ENCODE measurements at regions not wholly inside any gene's neighbourhood (a gene's known extent, or its start where the extent isn't known, plus 50 kb on each side); places are given as distances from the start of the nearest gene placed in this dataset.
"Not testable (repeated sequence)": the region's sequence is repeated elsewhere in the genome, so short reads cannot be mapped to it uniquely, and the experiment has no call there.

- no peak for DNase-seq (ENCODE audit: low read depth in 3 of 3, low spot score in 1 of 3)
Observed at GRCh38 chr3:176219970-176220369, 977.3 kb downstream of the TBL1XR1 start.

- no peak for DNase-seq (ENCODE audit: low read depth in 3 of 3, low spot score in 1 of 3)
Observed at GRCh38 chr3:176214758-176215157, 982.5 kb downstream of the TBL1XR1 start.

GRCh38 chr3:176213314-176213713 lies 984.0 kb downstream of the TBL1XR1 start:
- DNase-seq (ENCODE audit: low read depth in 3 of 3, low spot score in 1 of 3) = not testable (repeated sequence)

GRCh38 chr3:176208915-176209314 lies 988.4 kb downstream of the TBL1XR1 start:
- no peak for DNase-seq (ENCODE audit: low read depth in 3 of 3, low spot score in 1 of 3)

- DNase-seq (ENCODE audit: low read depth in 3 of 3, low spot score in 1 of 3) = no peak
Observed at GRCh38 chr3:176208283-176208682, 989.0 kb downstream of the TBL1XR1 start.

- DNase-seq (ENCODE audit: low read depth in 3 of 3, low spot score in 1 of 3) = no peak
Observed at GRCh38 chr3:176206809-176207208, 990.5 kb downstream of the TBL1XR1 start.

GRCh38 chr3:176202652-176203051 lies 994.6 kb downstream of the TBL1XR1 start:
- DNase-seq (ENCODE audit: low read depth in 3 of 3, low spot score in 1 of 3) = no peak

GRCh38 chr3:176193032-176193730 lies 1004.1 kb downstream of the TBL1XR1 start:
- no peak for DNase-seq (ENCODE audit: low read depth in 3 of 3, low spot score in 1 of 3)

GRCh38 chr3:176190755-176191154 lies 1006.5 kb downstream of the TBL1XR1 start:
- no peak for DNase-seq (ENCODE audit: low read depth in 3 of 3, low spot score in 1 of 3)

- DNase-seq (ENCODE audit: low read depth in 3 of 3, low spot score in 1 of 3) = no peak
Observed at GRCh38 chr3:176183181-176183580, 1014.1 kb downstream of the TBL1XR1 start.

GRCh38 chr3:176174060-176174459 lies 1023.2 kb downstream of the TBL1XR1 start:
- DNase-seq (ENCODE audit: low read depth in 3 of 3, low spot score in 1 of 3) = no peak

GRCh38 chr3:176172492-176172891 lies 1024.8 kb downstream of the TBL1XR1 start:
- DNase-seq (ENCODE audit: low read depth in 3 of 3, low spot score in 1 of 3) = no peak

GRCh38 chr3:176167272-176167671 lies 1030.0 kb downstream of the TBL1XR1 start:
- no peak for DNase-seq (ENCODE audit: low read depth in 3 of 3, low spot score in 1 of 3)

GRCh38 chr3:176160997-176161396 lies 1036.3 kb downstream of the TBL1XR1 start:
- no peak for DNase-seq (ENCODE audit: low read depth in 3 of 3, low spot score in 1 of 3)

GRCh38 chr3:176159796-176160195 lies 1037.5 kb downstream of the TBL1XR1 start:
- DNase-seq (ENCODE audit: low read depth in 3 of 3, low spot score in 1 of 3) = no peak

GRCh38 chr3:176155012-176155411 lies 1042.3 kb downstream of the TBL1XR1 start:
- DNase-seq (ENCODE audit: low read depth in 3 of 3, low spot score in 1 of 3) = no peak

- DNase-seq (ENCODE audit: low read depth in 3 of 3, low spot score in 1 of 3) = no peak
Observed at GRCh38 chr3:176149567-176149966, 1047.7 kb downstream of the TBL1XR1 start.

GRCh38 chr3:176147251-176147650 lies 1050.0 kb downstream of the TBL1XR1 start:
- no peak for DNase-seq (ENCODE audit: low read depth in 3 of 3, low spot score in 1 of 3)

GRCh38 chr3:176141837-176142236 lies 1055.4 kb downstream of the TBL1XR1 start:
- DNase-seq (ENCODE audit: low read depth in 3 of 3, low spot score in 1 of 3) = no peak

- no peak for DNase-seq (ENCODE audit: low read depth in 3 of 3, low spot score in 1 of 3)
Observed at GRCh38 chr3:176120507-176120906, 1076.8 kb downstream of the TBL1XR1 start.

GRCh38 chr3:176119826-176120225 lies 1077.5 kb downstream of the TBL1XR1 start:
- no peak for DNase-seq (ENCODE audit: low read depth in 3 of 3, low spot score in 1 of 3)

- no peak for DNase-seq (ENCODE audit: low read depth in 3 of 3, low spot score in 1 of 3)
Observed at GRCh38 chr3:176106380-176106779, 1090.9 kb downstream of the TBL1XR1 start.

GRCh38 chr3:176097027-176097426 lies 1100.3 kb downstream of the TBL1XR1 start:
- no peak for DNase-seq (ENCODE audit: low read depth in 3 of 3, low spot score in 1 of 3)

Data from stimulated activated CD4-positive, alpha-beta T cell treated with anti-CD3 and anti-CD28 coated beads, TNF-alpha, amount 100 ng/mL, for 1 hour (primary cell).